ENCODE measurements at regions not wholly inside any gene's neighbourhood (a gene's known extent, or its start where the extent isn't known, plus 50 kb on each side); places are given as distances from the start of the nearest gene placed in this dataset.

- TF ChIP-seq CTCF (IDR thresholded peaks at IDR 0.05; ENCODE audit: low read depth, low read length) = no peak
- no peak overlapping the region for H3K4me3 ChIP-seq (replicated peaks in 1 of 2; ENCODE audit: low read depth in 2 of 2, low read length in 2 of 2)
- peak in 1 of 2 donors; percentile 36 for DNase-seq (ENCODE audit: low read depth in 2 of 2)
These were observed 190.9 kb upstream of the PLSCR5 start for GRCh38 chr3:146796078-146796477.

GRCh38 chr3:146783446-146783845, 178.3 kb upstream of the PLSCR5 start:
- TF ChIP-seq CTCF (IDR thresholded peaks at IDR 0.05; ENCODE audit: low read depth, low read length) = no peak
- H3K4me3 ChIP-seq (replicated peaks in 1 of 2; ENCODE audit: low read depth in 2 of 2, low read length in 2 of 2) = no peak overlapping the region
- no peak for DNase-seq (ENCODE audit: low read depth in 2 of 2)

GRCh38 chr3:146781606-146782005, 176.5 kb upstream of the PLSCR5 start:
- no peak overlapping the region for H3K4me3 ChIP-seq (replicated peaks in 1 of 2; ENCODE audit: low read depth in 2 of 2, low read length in 2 of 2)
- DNase-seq (ENCODE audit: low read depth in 2 of 2) = peak in 1 of 2 donors; percentile 38
- no peak for TF ChIP-seq CTCF (IDR thresholded peaks at IDR 0.05; ENCODE audit: low read depth, low read length)

GRCh38 chr3:146781059-146781458, 175.9 kb upstream of the PLSCR5 start:
- DNase-seq (ENCODE audit: low read depth in 2 of 2) = peak in 1 of 2 donors; percentile 41
- no peak for TF ChIP-seq CTCF (IDR thresholded peaks at IDR 0.05; ENCODE audit: low read depth, low read length)
- no peak overlapping the region for H3K4me3 ChIP-seq (replicated peaks in 1 of 2; ENCODE audit: low read depth in 2 of 2, low read length in 2 of 2)

GRCh38 chr3:146780251-146780650, 175.1 kb upstream of the PLSCR5 start:
- TF ChIP-seq CTCF (IDR thresholded peaks at IDR 0.05; ENCODE audit: low read depth, low read length) = no peak
- H3K4me3 ChIP-seq (replicated peaks in 1 of 2; ENCODE audit: low read depth in 2 of 2, low read length in 2 of 2) = no peak overlapping the region
- DNase-seq (ENCODE audit: low read depth in 2 of 2) = peak in 1 of 2 donors; percentile 47

GRCh38 chr3:146777941-146778340, 172.8 kb upstream of the PLSCR5 start:
- DNase-seq (ENCODE audit: low read depth in 2 of 2) = no peak
- no peak overlapping the region for H3K4me3 ChIP-seq (replicated peaks in 1 of 2; ENCODE audit: low read depth in 2 of 2, low read length in 2 of 2)
- no peak for TF ChIP-seq CTCF (IDR thresholded peaks at IDR 0.05; ENCODE audit: low read depth, low read length)

- TF ChIP-seq CTCF (IDR thresholded peaks at IDR 0.05; ENCODE audit: low read depth, low read length) = no peak
- DNase-seq (ENCODE audit: low read depth in 2 of 2) = no peak
- no peak overlapping the region for H3K4me3 ChIP-seq (replicated peaks in 1 of 2; ENCODE audit: low read depth in 2 of 2, low read length in 2 of 2)
These were observed 167.1 kb upstream of the PLSCR5 start for GRCh38 chr3:146772211-146772743.

All from cardiac fibroblast (primary cell).